Endothelial cell of umbilical vein (primary cell): ENCODE measurements at regions not wholly inside any gene's neighbourhood (a gene's known extent, or its start where the extent isn't known, plus 50 kb on each side); places are given as distances from the start of the nearest gene placed in this dataset.

Source experiments
- BruUV-seq: library from RNA; stranded (reverse); fragments of 400-500 nt; replicated peaks from 2 replicates; lab custom pipeline; 2021; lab: Mats Ljungman, UMichigan
- CTCF ChIA-PET: fragments of 300-600, 350-600 bp; sonication (Branson Sonifier 250); formaldehyde crosslinking; loops from one replicate; lab custom pipeline; 2021; ENCODE audit warnings: antibody characterized with exemption, inconsistent platforms; lab: Charles Lee
- POLR2A ChIA-PET: fragments of 300-600, 350-600 bp; sonication (Branson Sonifier 250); formaldehyde crosslinking; loops from one replicate; lab custom pipeline; 2021; ENCODE audit warnings: antibody characterized with exemption, inconsistent platforms; lab: Charles Lee
- DNase-seq: peaks from one replicate; pipeline ENCODE4 v3.0.0-alpha.2; 2011; ENCODE audit warnings: low read depth, low spot score
- FAIRE-seq: peaks from 2 replicates; lab custom pipeline; 2011; peaks lifted over from hg19 to GRCh38; lab: Jason Lieb, UNC
- H2AFZ ChIP-seq: 2 replicates; pipeline ENCODE4 v1.6.0; 2012; ENCODE audit warnings: low read depth, low read length, control low read depth, inconsistent platforms
- H3K27ac ChIP-seq: 2 replicates; pipeline ENCODE4 v1.5.1; 2011; ENCODE audit warnings: low read depth, mild to moderate bottlenecking, control low read depth, low read length, moderate library complexity; ENCODE audit not compliant: insufficient read depth
- H3K27me3 ChIP-seq, 2 experiments: 2 replicates each; pipeline versions ENCODE4 v1.6.0 to v1.6.1; 2011; ENCODE audit warnings: low read length in 2 of 2, mixed read lengths in 1 of 2; ENCODE audit not compliant: control insufficient read depth in 2 of 2, insufficient read depth in 2 of 2
- H3K36me3 ChIP-seq, 2 experiments: 2 replicates in 1 of 2; 3 replicates in 1 of 2; pipeline ENCODE4 v1.5.1; 2011; ENCODE audit warnings: low read length in 2 of 2, mild to moderate bottlenecking in 1 of 2, moderate library complexity in 1 of 2; ENCODE audit not compliant: control insufficient read depth in 2 of 2, insufficient read depth in 2 of 2; ENCODE audit errors: extremely low read depth in 1 of 2
- H3K4me1 ChIP-seq: 3 replicates; pipeline ENCODE4 v1.5.1; 2011; ENCODE audit warnings: mild to moderate bottlenecking, low read length; ENCODE audit not compliant: control insufficient read depth, insufficient read depth; ENCODE audit errors: extremely low read depth
- H3K4me2 ChIP-seq: 2 replicates; pipeline ENCODE4 v1.6.1; 2011; ENCODE audit warnings: low read length, control low read depth, mixed read lengths; ENCODE audit not compliant: insufficient read depth
- H3K4me3 ChIP-seq, 3 experiments: fragments of 200-600 bp in 1 of 3; sonication (generic), shearing (Covaris generic) in 1 of 3; replicated peaks in 1 of 3; 2 replicates each; pipeline ENCODE4 v1.5.1; 2011 to 2016; ENCODE audit warnings: control low read depth in 3 of 3, low read length in 3 of 3, mild to moderate bottlenecking in 2 of 3, inconsistent platforms in 1 of 3, low read depth in 1 of 3, moderate library complexity in 1 of 3; ENCODE audit not compliant: insufficient read depth in 1 of 3
- H3K79me2 ChIP-seq: 2 replicates; pipeline ENCODE4 v1.6.0; 2012; ENCODE audit warnings: low read length, inconsistent platforms; ENCODE audit not compliant: control insufficient read depth, insufficient read depth
- H3K9ac ChIP-seq: replicated peaks from 2 replicates; pipeline ENCODE3; 2011; ENCODE audit warnings: low read length, control low read depth; ENCODE audit not compliant: insufficient read depth; ENCODE audit errors: extremely low read depth
- H3K9me1 ChIP-seq: replicated peaks from 3 replicates; pipeline ENCODE4 v1.6.0; 2011; ENCODE audit warnings: mild to moderate bottlenecking, low read length; ENCODE audit not compliant: control insufficient read depth, insufficient read depth; ENCODE audit errors: extremely low read depth
- H3K9me3 ChIP-seq: replicated peaks from 2 replicates; pipeline ENCODE4 v1.5.1; 2012; ENCODE audit warnings: low read length, inconsistent platforms; ENCODE audit not compliant: control insufficient read depth, insufficient read depth
- H4K20me1 ChIP-seq: replicated peaks from 2 replicates; pipeline ENCODE3; 2011; ENCODE audit warnings: mild to moderate bottlenecking, low read length; ENCODE audit not compliant: control insufficient read depth, insufficient read depth; ENCODE audit errors: extremely low read depth
- CTCF ChIP-seq, 2 donors: IDR thresholded peaks; 1 replicate in 1 of 2; 2 replicates in 1 of 2; pipeline ENCODE4 v1.5.1; 2011; ENCODE audit warnings: low read length in 2 of 2, mild to moderate bottlenecking in 2 of 2, moderate library complexity in 2 of 2, control low read depth in 1 of 2, inconsistent platforms in 1 of 2, low read depth in 1 of 2; ENCODE audit not compliant: insufficient read depth in 1 of 2; ENCODE audit errors: extremely low read depth in 1 of 2
- EZH2 ChIP-seq: IDR thresholded peaks from 2 replicates; pipeline ENCODE4 v1.6.1; 2012; ENCODE audit warnings: borderline replicate concordance, low read depth, mild to moderate bottlenecking, moderate library complexity, low read length, inconsistent platforms; ENCODE audit not compliant: severe bottlenecking
- FOS ChIP-seq: IDR thresholded peaks from 2 replicates; pipeline ENCODE4 v1.6.1; 2011; ENCODE audit warnings: mild to moderate bottlenecking, low read length, moderate library complexity, borderline replicate concordance; ENCODE audit not compliant: insufficient read depth
- GATA2 ChIP-seq: IDR thresholded peaks from 2 replicates; pipeline ENCODE4 v1.7.0; 2011; ENCODE audit warnings: low read depth, mild to moderate bottlenecking, moderate library complexity, mixed read lengths, low read length; ENCODE audit not compliant: insufficient read length, insufficient read depth
- JUN ChIP-seq: IDR thresholded peaks from 2 replicates; pipeline ENCODE4 v1.6.1; 2011; ENCODE audit warnings: borderline replicate concordance, low read depth; ENCODE audit not compliant: insufficient read length, insufficient read depth
- MAX ChIP-seq: IDR thresholded peaks from 2 replicates; pipeline ENCODE4 v1.6.1; 2011; ENCODE audit not compliant: insufficient read depth, insufficient read length
- MYC ChIP-seq: IDR thresholded peaks from one replicate; pipeline ENCODE4 v1.6.1; 2011; ENCODE audit warnings: mild to moderate bottlenecking, low read depth, low read length
- POLR2A ChIP-seq: IDR thresholded peaks from 2 replicates; pipeline ENCODE4 v1.6.1; 2012; ENCODE audit warnings: low read depth, mild to moderate bottlenecking, control low read depth, low read length
- POLR2AphosphoS5 ChIP-seq: IDR thresholded peaks from 2 replicates; pipeline ENCODE4 v1.6.1; 2012; ENCODE audit warnings: low read depth, mild to moderate bottlenecking, control low read depth, low read length, moderate library complexity; ENCODE audit not compliant: insufficient read depth
- dilution Hi-C: fragments of 300-500 bp; cut with MboI; formaldehyde crosslinking; loops from one replicate; pipeline ENCODE4 v1.15.0; 2019; ENCODE audit warnings: low sequenced_read_pairs; ENCODE audit not compliant: extremely low pct_ligation_motif_present
- intact Hi-C: fragments of 100-400 bp; cut with micrococcal nuclease; formaldehyde crosslinking; loops from one replicate; pipeline ENCODE4 v1.10.0; 2022

- Histone ChIP-seq H3K9me1 (no peaks in the 10 kb centered on the region), H4K20me1 (no peaks in the 10 kb centered on the region), H3K4me3 (no peak overlapping the region), H3K27ac (no peak overlapping the region), H3K36me3 (no peaks in the 10 kb centered on the region), H3K79me2 (no peaks in the 10 kb centered on the region), H3K4me2 (no peak overlapping the region), H3K9ac (no peak overlapping the region), H2AFZ (no peak overlapping the region), H3K9me3 (peaks cover 3% of the 10 kb centered on the region), H3K27me3 (no peaks in the 10 kb centered on the region), H3K4me1 (no peaks in the 10 kb centered on the region)
- DNase-seq (no peak), FAIRE-seq (no peak)
- BruUV-seq, result no TSS peak
- CTCF ChIA-PET, result no interaction called here
- dilution Hi-C loops (no loop called here), intact Hi-C loops (no loop called here)
- POLR2A ChIA-PET, result no interaction called here
- no peak for TF ChIP-seq FOS
- no peak for TF ChIP-seq MYC
- no peak for TF ChIP-seq CTCF (IDR thresholded peaks at IDR 0.05; ENCODE audit: extremely low read depth in 1 of 2, insufficient read depth in 1 of 2, low read depth in 1 of 2, low read length in 2 of 2)
These were observed 2078.4 kb upstream of the TENM3 start for GRCh38 chr4:180164799-180165198.

- intact Hi-C loops (no loop called here), dilution Hi-C loops (no loop called here)
- Histone ChIP-seq H3K4me3 (no peak overlapping the region), H4K20me1 (no peaks in the 10 kb centered on the region), H2AFZ (no peak overlapping the region), H3K9me1 (no peaks in the 10 kb centered on the region), H3K27ac (no peak overlapping the region), H3K9me3 (peaks cover 3% of the 10 kb centered on the region), H3K9ac (no peak overlapping the region), H3K36me3 (no peaks in the 10 kb centered on the region), H3K4me2 (no peak overlapping the region), H3K4me1 (no peaks in the 10 kb centered on the region), H3K27me3 (no peaks in the 10 kb centered on the region), H3K79me2 (no peaks in the 10 kb centered on the region)
- BruUV-seq, result no TSS peak
- POLR2A ChIA-PET, result no interaction called here
- CTCF ChIA-PET, result no interaction called here
- DNase-seq (no peak), FAIRE-seq (no peak)
- TF ChIP-seq MYC (no peak), CTCF (IDR thresholded peaks at IDR 0.05; ENCODE audit: extremely low read depth in 1 of 2, insufficient read depth in 1 of 2, low read depth in 1 of 2, low read length in 2 of 2) (no peak), EZH2 (no peak), JUN (no peak), POLR2A (no peak), GATA2 (no peak), POLR2AphosphoS5 (no peak), MAX (no peak), FOS (no peak)
These were observed 2073.8 kb upstream of the TENM3 start for GRCh38 chr4:180169394-180169793.
